Mucosa of descending colon (tissue), 3 donors: ENCODE measurements at regions not wholly inside any gene's neighbourhood (a gene's known extent, or its start where the extent isn't known, plus 50 kb on each side); places are given as distances from the start of the nearest gene placed in this dataset.

ENCODE experiments used
- ATAC-seq: fragments of 200-7000 bp; cut with Tn5 transposase; one replicate; pipeline ENCODE4 v1.9.1; 2020; ENCODE audit warnings: mild to moderate bottlenecking, moderate library complexity
- DNase-seq, 3 donors: peaks; one replicate each; pipeline ENCODE4 v3.0.0-alpha.2; 2020
- H3K36me3 ChIP-seq: fragments of 200-600 bp; one replicate; pipeline ENCODE4 v1.8.0; 2021; ENCODE audit warnings: low read depth, mild to moderate bottlenecking
- H3K4me1 ChIP-seq: fragments of 200-600 bp; one replicate; pipeline ENCODE4 v1.8.0; 2021; ENCODE audit warnings: low read depth, mild to moderate bottlenecking
- H3K4me3 ChIP-seq: fragments of 200-600 bp; one replicate; pipeline ENCODE4 v1.8.0; 2021; ENCODE audit warnings: mild to moderate bottlenecking
- H3K9me3 ChIP-seq: fragments of 200-600 bp; one replicate; pipeline ENCODE4 v1.8.0; 2021; ENCODE audit warnings: mild to moderate bottlenecking
- CTCF ChIP-seq: fragments of 200-600 bp; IDR thresholded peaks from one replicate; pipeline ENCODE4 v1.8.0; 2022; ENCODE audit warnings: antibody characterized with exemption, mild to moderate bottlenecking
- intact Hi-C, 2 donors: fragments of 100-400 bp; cut with DNase I in 1 of 2; cut with micrococcal nuclease in 1 of 2; formaldehyde crosslinking; loops; one replicate each; pipeline versions ENCODE4 v1.11.0 to v1.11.1; 2022; cut with DNase I, micrococcal nuclease
- donor health status: DM: no; HTN: no; CAD: no; lungs with moderate emphysema.
- donor health status: DM: no; HTN: no; CAD: no.
- donor health status: DM: no; HTN: yes; CAD: no.

- TF ChIP-seq CTCF: no peak
- H3K9me3 ChIP-seq: peaks cover 6% of the 10 kb centered on the region
- no peaks in the 10 kb centered on the region for H3K4me1 ChIP-seq
- intact Hi-C loops: no loop called here
- H3K4me3 ChIP-seq: no peak overlapping the region
- ATAC-seq: no peak
- no peaks in the 10 kb centered on the region for H3K36me3 ChIP-seq
- no peak for DNase-seq
Measured at GRCh38 chr10:78332012-78332411, 298.3 kb downstream of the RPS24 start.

DNA sequence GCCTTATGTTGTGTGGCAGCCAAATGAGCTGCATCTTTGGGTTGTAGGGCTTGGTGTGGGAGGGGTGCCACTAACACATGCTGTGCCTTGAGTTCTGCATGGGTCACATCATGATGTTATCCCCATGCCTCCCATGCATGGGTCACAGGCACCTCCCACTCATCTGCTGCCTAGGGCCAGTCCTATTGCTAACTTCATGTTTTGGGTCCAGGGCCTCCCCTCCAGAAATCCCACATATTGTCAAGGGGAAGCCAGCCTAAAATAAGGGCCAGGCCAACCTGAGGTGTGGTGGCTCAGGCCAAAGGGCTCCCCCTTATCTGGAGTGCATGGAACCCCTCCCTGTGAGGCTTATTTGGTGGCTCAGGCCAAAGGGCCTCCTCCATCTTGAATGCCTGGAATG lies 299.0 kb downstream of the RPS24 start:
- TF ChIP-seq CTCF: no peak
- ATAC-seq: no peak
- Histone ChIP-seq H3K36me3 (no peaks in the 10 kb centered on the region), H3K4me3 (no peak overlapping the region), H3K4me1 (no peaks in the 10 kb centered on the region), H3K9me3 (peaks cover under 1% of the 10 kb centered on the region)
- no peak for DNase-seq
- intact Hi-C loops: no loop called here

DNA sequence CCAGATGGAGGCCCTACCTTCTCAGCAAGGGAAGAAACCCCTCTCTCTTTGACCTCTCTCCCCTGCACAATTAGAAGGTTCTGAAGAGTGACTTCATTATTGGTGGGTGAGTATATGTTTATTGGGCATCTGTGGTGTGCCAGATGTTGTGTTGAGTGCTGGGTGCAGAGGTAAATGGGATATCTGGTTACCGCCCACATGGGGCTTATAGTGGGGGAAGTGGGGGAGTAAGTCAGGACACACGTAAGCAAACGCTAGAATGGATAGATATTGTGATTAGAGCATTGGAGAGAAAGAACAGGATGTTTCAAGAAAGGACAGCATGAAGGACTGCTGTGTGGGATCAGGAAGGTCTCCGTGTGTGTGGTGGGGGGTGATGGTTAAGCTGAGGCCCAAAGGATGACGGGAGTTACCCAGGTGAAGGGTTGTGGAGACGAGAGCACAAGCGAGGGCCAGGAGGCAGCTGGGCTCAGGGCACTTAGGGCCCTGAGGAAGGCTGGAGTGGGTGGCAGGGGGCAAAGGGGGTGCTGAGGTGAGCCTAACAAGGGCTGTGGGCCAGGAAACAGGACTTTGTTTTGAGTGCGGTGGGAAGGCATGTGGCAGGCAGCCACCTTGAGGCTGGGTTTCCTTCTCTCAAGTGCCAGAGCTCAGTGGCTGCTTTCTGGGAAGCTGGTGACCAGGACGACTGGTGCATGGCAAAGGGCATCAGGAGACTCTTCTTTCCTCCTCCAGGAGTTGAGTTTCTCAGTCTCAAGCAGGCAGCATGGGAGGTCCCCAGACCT lies 299.9 kb downstream of the RPS24 start:
- Histone ChIP-seq H3K36me3 (no peaks in the 10 kb centered on the region), H3K9me3 (no peaks in the 10 kb centered on the region), H3K4me1 (no peaks in the 10 kb centered on the region), H3K4me3 (no peak overlapping the region)
- no peak for TF ChIP-seq CTCF
- intact Hi-C loops: no loop called here
- DNase-seq (no peak), ATAC-seq (no peak)

DNA sequence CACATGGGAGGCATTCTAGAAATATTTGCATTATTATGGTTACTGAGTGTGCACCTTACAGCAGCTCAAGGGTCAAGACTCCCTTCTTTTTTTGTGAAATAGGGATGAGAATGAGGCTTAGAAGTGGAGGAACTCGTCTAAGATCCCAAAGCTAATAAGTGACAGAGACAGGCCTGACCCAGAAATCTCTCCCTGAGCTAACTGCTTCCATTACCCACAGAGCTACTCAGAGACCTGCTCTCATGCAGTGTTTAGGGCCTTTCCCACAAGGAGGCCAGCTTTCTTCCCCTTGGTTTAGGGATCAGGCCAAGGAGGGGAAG lies 301.7 kb downstream of the RPS24 start:
- Histone ChIP-seq H3K36me3 (no peaks in the 10 kb centered on the region), H3K4me1 (no peaks in the 10 kb centered on the region), H3K4me3 (no peak overlapping the region), H3K9me3 (no peaks in the 10 kb centered on the region)
- intact Hi-C loops: no loop called here
- no peak for DNase-seq
- ATAC-seq: no peak
- TF ChIP-seq CTCF: no peak

DNA sequence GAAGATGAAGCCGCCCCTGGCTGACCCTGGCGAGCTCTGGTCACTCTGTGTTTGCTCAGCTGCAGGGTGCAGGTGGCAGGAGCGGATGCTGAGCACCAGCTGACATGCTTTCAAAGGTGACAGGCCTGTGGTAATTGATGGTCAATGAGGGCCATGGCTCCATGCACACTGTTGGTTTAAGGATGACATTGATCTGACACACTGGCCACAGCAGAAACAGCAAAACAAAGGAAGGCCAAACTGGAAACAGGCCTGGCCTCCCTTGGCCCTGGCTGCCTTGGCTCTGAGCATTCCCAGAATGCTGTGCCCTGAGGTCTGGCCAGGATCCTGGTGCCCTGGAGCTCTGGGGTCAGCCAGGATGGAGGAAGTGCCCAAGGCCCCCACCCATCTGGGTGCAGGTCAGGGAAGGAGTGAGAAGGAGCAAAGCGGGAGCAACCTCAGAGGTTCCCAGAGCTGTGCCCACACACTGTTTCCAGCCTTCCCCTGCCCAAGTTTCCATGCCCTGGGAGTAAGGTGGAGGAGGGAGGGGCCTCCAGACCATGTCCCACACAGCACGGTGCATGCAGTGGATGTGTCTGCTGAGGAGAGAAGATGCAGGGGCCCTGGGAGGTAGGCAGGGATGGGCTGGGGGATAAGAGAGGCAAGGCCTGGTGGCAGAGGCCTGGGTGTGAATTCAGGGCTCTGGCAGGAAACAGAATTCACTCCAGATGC lies 302.2 kb downstream of the RPS24 start:
- no peak for DNase-seq
- Histone ChIP-seq H3K4me3 (no peak overlapping the region), H3K4me1 (no peaks in the 10 kb centered on the region), H3K36me3 (no peaks in the 10 kb centered on the region), H3K9me3 (no peaks in the 10 kb centered on the region)
- no peak for ATAC-seq
- intact Hi-C loops: no loop called here
- TF ChIP-seq CTCF: no peak
